ENCODE measurements at regions not wholly inside any gene's neighbourhood (a gene's known extent, or its start where the extent isn't known, plus 50 kb on each side); places are given as distances from the start of the nearest gene placed in this dataset.
"Not testable (repeated sequence)": the region's sequence is repeated elsewhere in the genome, so short reads cannot be mapped to it uniquely, and the experiment has no call there.

- not testable (repeated sequence) for H3K27ac ChIP-seq (ENCODE audit: low read depth, low read length); H3K36me3 ChIP-seq (ENCODE audit: control insufficient read depth, insufficient read depth, low read length); H3K9ac ChIP-seq (ENCODE audit: low read length); H3K27me3 ChIP-seq (ENCODE audit: control insufficient read depth, insufficient read depth, low read length); H3K4me3 ChIP-seq (ENCODE audit: low read length); H3K4me1 ChIP-seq (ENCODE audit: control insufficient read depth, insufficient read depth, low read length)
Measured at GRCh38 chr19:21668072-21668773, 99.2 kb downstream of the ZNF100 start.

GRCh38 chr19:21655540-21656126, 111.7 kb downstream of the ZNF100 start:
- no peaks in the 10 kb centered on the region for H3K27me3 ChIP-seq (ENCODE audit: control insufficient read depth, insufficient read depth, low read length)
- H3K9ac ChIP-seq (ENCODE audit: low read length): no peak overlapping the region
- H3K27ac ChIP-seq (ENCODE audit: low read depth, low read length): no peak overlapping the region
- no peaks in the 10 kb centered on the region for H3K4me1 ChIP-seq (ENCODE audit: control insufficient read depth, insufficient read depth, low read length)
- no peak overlapping the region for H3K4me3 ChIP-seq (ENCODE audit: low read length)
- no peaks in the 10 kb centered on the region for H3K36me3 ChIP-seq (ENCODE audit: control insufficient read depth, insufficient read depth, low read length)

DNA sequence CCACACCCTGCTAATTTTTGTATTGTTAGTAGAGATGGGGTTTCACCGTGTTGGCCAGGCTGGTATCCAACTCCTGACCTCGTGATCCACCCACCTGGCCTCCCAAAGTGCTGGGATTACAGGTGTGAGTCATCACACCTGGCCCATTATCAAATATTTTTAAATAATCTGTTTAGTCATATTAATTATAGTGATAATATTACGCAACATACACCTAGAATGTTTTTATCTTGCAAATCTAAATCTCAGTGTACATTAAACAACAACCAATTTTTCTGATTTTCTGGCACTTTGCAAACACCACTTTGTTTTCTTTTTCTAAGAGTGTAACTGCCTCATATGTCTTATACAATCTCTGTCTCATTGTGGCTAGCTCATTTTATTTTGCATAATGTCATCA, 115.9 kb downstream of the ZNF100 start:
- not testable (repeated sequence) for H3K4me1 ChIP-seq (ENCODE audit: control insufficient read depth, insufficient read depth, low read length); H3K9ac ChIP-seq (ENCODE audit: low read length); H3K27ac ChIP-seq (ENCODE audit: low read depth, low read length); H3K27me3 ChIP-seq (ENCODE audit: control insufficient read depth, insufficient read depth, low read length); H3K36me3 ChIP-seq (ENCODE audit: control insufficient read depth, insufficient read depth, low read length); H3K4me3 ChIP-seq (ENCODE audit: low read length)

GRCh38 chr19:21638776-21639175, 128.6 kb downstream of the ZNF100 start:
- Histone ChIP-seq H3K4me1 (ENCODE audit: control insufficient read depth, insufficient read depth, low read length) (no peaks in the 10 kb centered on the region), H3K36me3 (ENCODE audit: control insufficient read depth, insufficient read depth, low read length) (no peaks in the 10 kb centered on the region), H3K4me3 (ENCODE audit: low read length) (no peak overlapping the region), H3K27ac (ENCODE audit: low read depth, low read length) (no peak overlapping the region), H3K9ac (ENCODE audit: low read length) (no peak overlapping the region), H3K27me3 (ENCODE audit: control insufficient read depth, insufficient read depth, low read length) (no peaks in the 10 kb centered on the region)

- H3K27me3 ChIP-seq (ENCODE audit: control insufficient read depth, insufficient read depth, low read length): no peaks in the 10 kb centered on the region
- H3K9ac ChIP-seq (ENCODE audit: low read length): no peak overlapping the region
- no peak overlapping the region for H3K4me3 ChIP-seq (ENCODE audit: low read length)
- H3K4me1 ChIP-seq (ENCODE audit: control insufficient read depth, insufficient read depth, low read length): no peaks in the 10 kb centered on the region
- no peak overlapping the region for H3K27ac ChIP-seq (ENCODE audit: low read depth, low read length)
- H3K36me3 ChIP-seq (ENCODE audit: control insufficient read depth, insufficient read depth, low read length): no peaks in the 10 kb centered on the region
Measured at GRCh38 chr19:21626924-21627697, 121.7 kb downstream of the ZNF429 start.

- no peaks in the 10 kb centered on the region for H3K36me3 ChIP-seq (ENCODE audit: control insufficient read depth, insufficient read depth, low read length)
- H3K4me3 ChIP-seq (ENCODE audit: low read length): no peak overlapping the region
- no peaks in the 10 kb centered on the region for H3K4me1 ChIP-seq (ENCODE audit: control insufficient read depth, insufficient read depth, low read length)
- H3K27me3 ChIP-seq (ENCODE audit: control insufficient read depth, insufficient read depth, low read length): no peaks in the 10 kb centered on the region
- H3K27ac ChIP-seq (ENCODE audit: low read depth, low read length): no peak overlapping the region
- no peak overlapping the region for H3K9ac ChIP-seq (ENCODE audit: low read length)
Measured at GRCh38 chr19:21626091-21626490, 120.7 kb downstream of the ZNF429 start.

GRCh38 chr19:21622920-21623319, 117.5 kb downstream of the ZNF429 start:
- H3K27me3 ChIP-seq (ENCODE audit: control insufficient read depth, insufficient read depth, low read length): no peaks in the 10 kb centered on the region
- H3K4me3 ChIP-seq (ENCODE audit: low read length): no peak overlapping the region
- H3K4me1 ChIP-seq (ENCODE audit: control insufficient read depth, insufficient read depth, low read length): no peaks in the 10 kb centered on the region
- H3K36me3 ChIP-seq (ENCODE audit: control insufficient read depth, insufficient read depth, low read length): no peaks in the 10 kb centered on the region
- H3K27ac ChIP-seq (ENCODE audit: low read depth, low read length): no peak overlapping the region
- no peak overlapping the region for H3K9ac ChIP-seq (ENCODE audit: low read length)

- Histone ChIP-seq H3K27ac (ENCODE audit: low read depth, low read length) (no peak overlapping the region), H3K9ac (ENCODE audit: low read length) (no peak overlapping the region), H3K27me3 (ENCODE audit: control insufficient read depth, insufficient read depth, low read length) (no peaks in the 10 kb centered on the region), H3K36me3 (ENCODE audit: control insufficient read depth, insufficient read depth, low read length) (no peaks in the 10 kb centered on the region), H3K4me1 (ENCODE audit: control insufficient read depth, insufficient read depth, low read length) (no peaks in the 10 kb centered on the region), H3K4me3 (ENCODE audit: low read length) (no peak overlapping the region)
Measured at GRCh38 chr19:21621671-21622070, 116.3 kb downstream of the ZNF429 start.

DNA sequence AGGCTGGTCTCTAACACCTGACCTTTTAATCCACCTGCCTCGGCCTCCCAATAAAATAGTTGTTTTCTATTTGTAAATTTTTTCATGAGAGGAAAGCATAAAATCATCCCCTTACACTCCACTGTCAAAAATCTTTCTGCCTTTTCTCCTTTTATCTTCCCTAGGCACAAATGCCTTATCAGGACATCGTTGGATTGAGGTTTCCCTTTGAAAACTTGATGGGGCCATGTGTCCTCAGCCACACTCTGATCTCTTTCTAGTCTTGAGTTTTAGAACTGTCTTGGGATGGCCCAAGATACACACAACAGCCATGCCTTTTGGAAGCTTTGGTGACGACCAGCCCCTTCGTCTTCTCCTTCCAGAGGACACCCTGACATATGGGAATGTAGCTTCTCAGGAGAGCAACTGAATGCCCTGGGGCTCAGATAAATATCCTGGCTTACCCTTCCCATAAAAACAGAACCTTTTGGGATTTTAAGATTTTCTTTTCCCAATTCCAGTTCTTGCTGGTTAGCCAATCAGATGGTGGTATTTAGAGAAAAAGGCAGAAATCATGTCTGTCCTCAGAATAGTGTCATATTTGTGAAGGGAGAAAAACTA, 112.4 kb downstream of the ZNF429 start:
- Histone ChIP-seq H3K4me3 (ENCODE audit: low read length) (no peak overlapping the region), H3K36me3 (ENCODE audit: control insufficient read depth, insufficient read depth, low read length) (no peaks in the 10 kb centered on the region), H3K27ac (ENCODE audit: low read depth, low read length) (no peak overlapping the region), H3K9ac (ENCODE audit: low read length) (no peak overlapping the region), H3K4me1 (ENCODE audit: control insufficient read depth, insufficient read depth, low read length) (no peaks in the 10 kb centered on the region), H3K27me3 (ENCODE audit: control insufficient read depth, insufficient read depth, low read length) (no peaks in the 10 kb centered on the region)

DNA sequence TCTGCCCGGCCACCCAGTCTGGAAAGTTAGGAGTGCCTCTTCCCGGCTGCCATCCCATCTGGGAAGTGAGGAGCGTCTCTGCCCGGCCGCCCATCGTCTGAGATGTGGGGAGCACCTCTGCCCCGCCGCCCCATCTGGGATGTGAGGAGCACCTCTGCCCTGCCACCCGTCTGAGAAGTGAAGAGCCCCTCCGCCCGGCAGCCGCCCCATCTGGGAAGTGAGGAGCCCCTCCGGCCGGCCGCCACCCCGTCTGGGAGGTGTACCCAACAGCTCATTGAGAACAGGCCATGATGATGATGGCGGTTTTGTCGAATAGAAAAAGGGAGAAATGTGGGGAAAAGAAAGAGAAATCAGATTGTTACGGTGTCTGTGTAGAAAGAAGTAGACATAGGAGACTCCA, 109.4 kb downstream of the ZNF429 start:
- not testable (repeated sequence) for H3K36me3 ChIP-seq (ENCODE audit: control insufficient read depth, insufficient read depth, low read length); H3K4me1 ChIP-seq (ENCODE audit: control insufficient read depth, insufficient read depth, low read length); H3K27ac ChIP-seq (ENCODE audit: low read depth, low read length); H3K9ac ChIP-seq (ENCODE audit: low read length); H3K27me3 ChIP-seq (ENCODE audit: control insufficient read depth, insufficient read depth, low read length); H3K4me3 ChIP-seq (ENCODE audit: low read length)

GRCh38 chr19:21613201-21613600, 107.8 kb downstream of the ZNF429 start:
- H3K4me3 ChIP-seq (ENCODE audit: low read length); H3K27me3 ChIP-seq (ENCODE audit: control insufficient read depth, insufficient read depth, low read length); H3K36me3 ChIP-seq (ENCODE audit: control insufficient read depth, insufficient read depth, low read length); H3K27ac ChIP-seq (ENCODE audit: low read depth, low read length); H3K9ac ChIP-seq (ENCODE audit: low read length); H3K4me1 ChIP-seq (ENCODE audit: control insufficient read depth, insufficient read depth, low read length): not testable (repeated sequence)

GRCh38 chr19:21612403-21612872, 107.0 kb downstream of the ZNF429 start:
- Histone ChIP-seq H3K36me3 (ENCODE audit: control insufficient read depth, insufficient read depth, low read length) (no peaks in the 10 kb centered on the region), H3K4me3 (ENCODE audit: low read length) (no peak overlapping the region), H3K4me1 (ENCODE audit: control insufficient read depth, insufficient read depth, low read length) (no peaks in the 10 kb centered on the region), H3K27me3 (ENCODE audit: control insufficient read depth, insufficient read depth, low read length) (no peaks in the 10 kb centered on the region), H3K27ac (ENCODE audit: low read depth, low read length) (no peak overlapping the region), H3K9ac (ENCODE audit: low read length) (no peak overlapping the region)
